SK-N-SH (cell line): ENCODE measurements at regions not wholly inside any gene's neighbourhood (a gene's known extent, or its start where the extent isn't known, plus 50 kb on each side); places are given as distances from the start of the nearest gene placed in this dataset.

Experiments
- EP300 ChIP-seq, 2 experiments: IDR thresholded peaks; 2 replicates each; pipeline versions ENCODE4 v1.4.0 to v1.6.1; 2012; ENCODE audit warnings: borderline replicate concordance in 1 of 2, low read depth in 1 of 2, low read length in 1 of 2
- EZH2phosphoT487 ChIP-seq: fragments of 200-600 bp; sonication (generic); IDR thresholded peaks from 2 replicates; pipeline ENCODE4 v1.6.1; 2017; ENCODE audit warnings: low read depth, mixed run types, mild to moderate bottlenecking, antibody characterized with exemption, moderate library complexity, borderline replicate concordance
- JUND ChIP-seq: IDR thresholded peaks from 2 replicates; pipeline ENCODE4 v1.4.0; 2012
- NFIC ChIP-seq: IDR thresholded peaks from 2 replicates; pipeline ENCODE4 v1.4.0; 2012; ENCODE audit warnings: borderline replicate concordance
- NRF1 ChIP-seq: IDR thresholded peaks from 2 replicates; pipeline ENCODE4 v1.6.1; 2012; ENCODE audit warnings: low read depth, mild to moderate bottlenecking, low read length
- POLR2AphosphoS5 ChIP-seq: IDR thresholded peaks from 2 replicates; pipeline ENCODE4 v1.6.1; 2012; ENCODE audit warnings: low read depth, low read length
- REST ChIP-seq: IDR thresholded peaks from 2 replicates; pipeline ENCODE4 v1.6.1; 2012; ENCODE audit warnings: mild to moderate bottlenecking, low read depth, low read length, moderate library complexity
- RFX5 ChIP-seq: IDR thresholded peaks from 2 replicates; pipeline ENCODE4 v1.6.1; 2012; ENCODE audit warnings: mild to moderate bottlenecking, improper control_type of control experiment, low read length
- SMC3 ChIP-seq: IDR thresholded peaks from 2 replicates; pipeline ENCODE4 v1.6.1; 2012; ENCODE audit warnings: low read depth, low read length, improper control_type of control experiment
- TAF1 ChIP-seq: IDR thresholded peaks from 2 replicates; pipeline ENCODE4 v1.6.1; 2012; ENCODE audit warnings: low read depth, mild to moderate bottlenecking, low read length, moderate library complexity, borderline replicate concordance
- TF ChIP-seq, protein P1 (sequence below): fragments of 200-600 bp; sonication (generic); IDR thresholded peaks from 2 replicates; pipeline ENCODE4 v1.6.1; 2017; ENCODE audit warnings: antibody characterized with exemption, mild to moderate bottlenecking, moderate library complexity
- TF ChIP-seq, protein P2 (sequence below): IDR thresholded peaks from 2 replicates; pipeline ENCODE4 v1.4.0; 2012; ENCODE audit warnings: low read depth, borderline replicate concordance

DNA sequence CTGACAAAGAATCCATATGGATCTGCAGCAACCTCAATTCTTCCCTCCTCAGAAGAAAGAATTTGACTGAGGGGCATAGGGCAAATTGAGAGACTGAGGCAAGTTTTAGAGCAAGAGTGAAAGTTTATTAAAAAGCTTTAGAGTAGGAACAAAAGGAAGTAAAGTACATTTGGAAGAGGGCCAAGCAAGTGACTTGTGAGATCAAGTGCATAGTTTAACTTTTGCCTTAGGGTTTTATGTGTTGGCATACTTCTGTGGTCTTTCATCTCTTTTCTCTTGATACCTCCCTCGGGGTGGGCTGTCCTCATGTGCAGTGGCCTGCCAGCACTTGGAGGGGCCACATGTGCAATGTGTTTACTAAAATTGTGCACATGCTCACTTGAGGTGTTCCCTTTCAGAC lies 98.0 kb upstream of the MAGEB16 start:
- no peak for TF ChIP-seq REST
- TF ChIP-seq POLR2AphosphoS5 = no peak
- no peak for TF ChIP-seq JUND
- TF ChIP-seq NFIC = no peak
- TF ChIP-seq, protein P1, sequence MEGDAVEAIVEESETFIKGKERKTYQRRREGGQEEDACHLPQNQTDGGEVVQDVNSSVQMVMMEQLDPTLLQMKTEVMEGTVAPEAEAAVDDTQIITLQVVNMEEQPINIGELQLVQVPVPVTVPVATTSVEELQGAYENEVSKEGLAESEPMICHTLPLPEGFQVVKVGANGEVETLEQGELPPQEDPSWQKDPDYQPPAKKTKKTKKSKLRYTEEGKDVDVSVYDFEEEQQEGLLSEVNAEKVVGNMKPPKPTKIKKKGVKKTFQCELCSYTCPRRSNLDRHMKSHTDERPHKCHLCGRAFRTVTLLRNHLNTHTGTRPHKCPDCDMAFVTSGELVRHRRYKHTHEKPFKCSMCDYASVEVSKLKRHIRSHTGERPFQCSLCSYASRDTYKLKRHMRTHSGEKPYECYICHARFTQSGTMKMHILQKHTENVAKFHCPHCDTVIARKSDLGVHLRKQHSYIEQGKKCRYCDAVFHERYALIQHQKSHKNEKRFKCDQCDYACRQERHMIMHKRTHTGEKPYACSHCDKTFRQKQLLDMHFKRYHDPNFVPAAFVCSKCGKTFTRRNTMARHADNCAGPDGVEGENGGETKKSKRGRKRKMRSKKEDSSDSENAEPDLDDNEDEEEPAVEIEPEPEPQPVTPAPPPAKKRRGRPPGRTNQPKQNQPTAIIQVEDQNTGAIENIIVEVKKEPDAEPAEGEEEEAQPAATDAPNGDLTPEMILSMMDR = no peak
- no peak for TF ChIP-seq EP300 (IDR thresholded peaks at IDR 0.05; ENCODE audit: borderline replicate concordance in 1 of 2, low read depth in 1 of 2, low read length in 1 of 2)
- TF ChIP-seq RFX5 = no peak
- TF ChIP-seq, protein P2, sequence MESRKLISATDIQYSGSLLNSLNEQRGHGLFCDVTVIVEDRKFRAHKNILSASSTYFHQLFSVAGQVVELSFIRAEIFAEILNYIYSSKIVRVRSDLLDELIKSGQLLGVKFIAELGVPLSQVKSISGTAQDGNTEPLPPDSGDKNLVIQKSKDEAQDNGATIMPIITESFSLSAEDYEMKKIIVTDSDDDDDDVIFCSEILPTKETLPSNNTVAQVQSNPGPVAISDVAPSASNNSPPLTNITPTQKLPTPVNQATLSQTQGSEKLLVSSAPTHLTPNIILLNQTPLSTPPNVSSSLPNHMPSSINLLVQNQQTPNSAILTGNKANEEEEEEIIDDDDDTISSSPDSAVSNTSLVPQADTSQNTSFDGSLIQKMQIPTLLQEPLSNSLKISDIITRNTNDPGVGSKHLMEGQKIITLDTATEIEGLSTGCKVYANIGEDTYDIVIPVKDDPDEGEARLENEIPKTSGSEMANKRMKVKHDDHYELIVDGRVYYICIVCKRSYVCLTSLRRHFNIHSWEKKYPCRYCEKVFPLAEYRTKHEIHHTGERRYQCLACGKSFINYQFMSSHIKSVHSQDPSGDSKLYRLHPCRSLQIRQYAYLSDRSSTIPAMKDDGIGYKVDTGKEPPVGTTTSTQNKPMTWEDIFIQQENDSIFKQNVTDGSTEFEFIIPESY = no peak
- no peak for TF ChIP-seq EZH2phosphoT487
- TF ChIP-seq SMC3 = no peak
- TF ChIP-seq TAF1 = no peak
- TF ChIP-seq NRF1 = no peak
